ENCODE measurements at regions not wholly inside any gene's neighbourhood (a gene's known extent, or its start where the extent isn't known, plus 50 kb on each side); places are given as distances from the start of the nearest gene placed in this dataset.

DNA sequence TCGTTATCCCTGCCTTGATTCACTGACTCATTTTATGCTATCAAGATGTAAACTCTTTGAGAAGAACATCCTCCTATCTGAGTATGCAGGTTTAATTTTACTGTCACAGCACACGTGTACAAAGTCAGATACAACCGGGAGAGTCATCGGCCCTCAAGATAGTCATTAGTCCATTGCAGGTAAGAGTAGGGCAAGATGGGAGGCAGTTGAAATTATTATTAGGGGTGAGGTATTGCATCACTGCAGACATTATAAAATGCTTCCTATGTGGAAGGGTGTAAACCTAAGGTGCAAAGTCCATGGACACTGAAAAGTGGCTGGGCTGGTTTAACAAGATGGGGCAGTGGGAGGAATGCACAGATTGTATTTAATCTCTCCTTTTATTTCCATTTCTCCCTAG, 113.7 kb downstream of the ARL4A start:
- Histone ChIP-seq H3K27me3 (ENCODE audit: insufficient read depth, poor library complexity, severe bottlenecking) (no peaks in the 10 kb centered on the region), H3K27ac (replicated peaks) (no peak overlapping the region), H3K4me3 (replicated peaks; ENCODE audit: insufficient read depth, low read length) (no peak overlapping the region)
- TF ChIP-seq REST (IDR thresholded peaks at IDR 0.05; ENCODE audit: insufficient replicate concordance, low read depth), result no peak
- no peak for DNase-seq (ENCODE audit: low read depth in 1 of 2, low spot score in 1 of 2)

DNA sequence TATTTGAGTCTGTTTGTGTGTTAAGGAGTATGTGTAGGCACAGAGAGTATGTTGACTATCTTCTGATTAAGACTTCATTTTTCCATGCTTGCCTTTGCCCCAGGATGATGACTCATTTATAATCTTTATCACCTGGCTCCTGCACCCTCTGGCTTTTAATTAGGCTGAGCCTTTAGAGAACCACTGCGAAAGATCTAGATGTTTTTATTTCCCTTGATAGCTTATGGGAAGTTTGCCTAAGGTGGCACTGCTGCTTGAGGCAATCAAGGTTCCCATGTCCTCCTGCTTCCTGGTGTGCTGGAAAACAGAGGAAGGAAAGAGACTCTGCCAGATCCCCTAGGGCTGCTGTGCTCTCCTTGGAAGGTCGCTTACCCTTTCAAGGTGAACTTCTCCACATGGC, 114.6 kb downstream of the ARL4A start:
- no peak overlapping the region for H3K27ac ChIP-seq (replicated peaks)
- H3K27me3 ChIP-seq (ENCODE audit: insufficient read depth, poor library complexity, severe bottlenecking), result no peaks in the 10 kb centered on the region
- DNase-seq (ENCODE audit: low read depth in 1 of 2, low spot score in 1 of 2), result no peak
- no peak overlapping the region for H3K4me3 ChIP-seq (replicated peaks; ENCODE audit: insufficient read depth, low read length)
- no peak for TF ChIP-seq REST (IDR thresholded peaks at IDR 0.05; ENCODE audit: insufficient replicate concordance, low read depth)
- no peak for TF ChIP-seq POLR2AphosphoS5 (IDR thresholded peaks at IDR 0.05; ENCODE audit: low read depth)
- TF ChIP-seq, protein P1, sequence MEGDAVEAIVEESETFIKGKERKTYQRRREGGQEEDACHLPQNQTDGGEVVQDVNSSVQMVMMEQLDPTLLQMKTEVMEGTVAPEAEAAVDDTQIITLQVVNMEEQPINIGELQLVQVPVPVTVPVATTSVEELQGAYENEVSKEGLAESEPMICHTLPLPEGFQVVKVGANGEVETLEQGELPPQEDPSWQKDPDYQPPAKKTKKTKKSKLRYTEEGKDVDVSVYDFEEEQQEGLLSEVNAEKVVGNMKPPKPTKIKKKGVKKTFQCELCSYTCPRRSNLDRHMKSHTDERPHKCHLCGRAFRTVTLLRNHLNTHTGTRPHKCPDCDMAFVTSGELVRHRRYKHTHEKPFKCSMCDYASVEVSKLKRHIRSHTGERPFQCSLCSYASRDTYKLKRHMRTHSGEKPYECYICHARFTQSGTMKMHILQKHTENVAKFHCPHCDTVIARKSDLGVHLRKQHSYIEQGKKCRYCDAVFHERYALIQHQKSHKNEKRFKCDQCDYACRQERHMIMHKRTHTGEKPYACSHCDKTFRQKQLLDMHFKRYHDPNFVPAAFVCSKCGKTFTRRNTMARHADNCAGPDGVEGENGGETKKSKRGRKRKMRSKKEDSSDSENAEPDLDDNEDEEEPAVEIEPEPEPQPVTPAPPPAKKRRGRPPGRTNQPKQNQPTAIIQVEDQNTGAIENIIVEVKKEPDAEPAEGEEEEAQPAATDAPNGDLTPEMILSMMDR (IDR thresholded peaks at IDR 0.05; ENCODE audit: insufficient read depth, low read length), result no peak
- TF ChIP-seq GABPA (IDR thresholded peaks at IDR 0.05; ENCODE audit: low read depth), result no peak
- TF ChIP-seq SPI1 (IDR thresholded peaks at IDR 0.05; ENCODE audit: borderline replicate concordance, low read depth), result no peak

DNA sequence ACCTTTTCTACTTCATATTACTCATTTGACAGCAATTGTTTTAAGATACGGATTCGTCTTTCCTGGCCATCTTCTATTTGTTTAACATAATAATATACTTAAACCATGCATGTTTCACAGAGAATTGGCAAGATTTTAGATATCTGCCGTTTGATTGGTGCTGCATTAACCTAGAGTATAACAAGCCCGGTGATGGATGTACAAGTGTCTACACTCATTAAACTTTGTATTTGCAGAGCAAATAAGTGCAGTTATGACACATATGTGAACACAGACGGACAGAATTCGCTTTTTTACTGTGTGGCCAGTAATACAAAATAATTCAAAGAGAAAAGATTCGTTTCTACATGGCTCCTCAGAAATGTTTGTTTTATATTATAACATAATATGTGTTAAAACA, 116.1 kb downstream of the ARL4A start:
- Histone ChIP-seq H3K4me3 (replicated peaks; ENCODE audit: insufficient read depth, low read length) (no peak overlapping the region), H3K27ac (replicated peaks) (no peak overlapping the region), H3K27me3 (ENCODE audit: insufficient read depth, poor library complexity, severe bottlenecking) (no peaks in the 10 kb centered on the region)
- DNase-seq (ENCODE audit: low read depth in 1 of 2, low spot score in 1 of 2), result no peak
- TF ChIP-seq REST (IDR thresholded peaks at IDR 0.05; ENCODE audit: insufficient replicate concordance, low read depth), result no peak
- no peak for TF ChIP-seq SPI1 (IDR thresholded peaks at IDR 0.05; ENCODE audit: borderline replicate concordance, low read depth)
- TF ChIP-seq POLR2AphosphoS5 (IDR thresholded peaks at IDR 0.05; ENCODE audit: low read depth), result no peak
- TF ChIP-seq, protein P1 (IDR thresholded peaks at IDR 0.05; ENCODE audit: insufficient read depth, low read length), result no peak
- TF ChIP-seq GABPA (IDR thresholded peaks at IDR 0.05; ENCODE audit: low read depth), result no peak

DNA sequence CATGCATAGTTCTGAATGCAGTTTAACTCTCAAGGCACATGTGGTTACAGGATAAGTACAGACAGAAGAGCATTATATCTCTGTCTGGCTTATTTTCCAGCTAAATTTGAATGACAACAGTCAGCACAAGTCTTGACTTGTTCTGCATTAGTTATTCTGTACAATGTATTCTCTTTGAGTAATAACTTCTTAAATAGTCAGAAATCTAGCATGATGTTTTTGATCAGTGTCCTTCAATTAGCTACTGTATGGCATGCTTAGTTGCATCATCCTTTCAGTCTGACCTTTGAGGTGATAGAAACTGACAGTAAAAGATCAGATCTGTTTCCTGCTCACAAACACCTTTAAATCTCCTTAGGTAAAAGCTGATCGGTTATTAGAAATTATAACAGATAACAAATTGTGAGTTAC, 118.1 kb downstream of the ARL4A start:
- DNase-seq (ENCODE audit: low read depth in 1 of 2, low spot score in 1 of 2), result no peak

More for the DNA sequence above, 118.1 kb downstream of the ARL4A start:
- peak overlapping the region; percentile 73 for H3K27ac ChIP-seq (replicated peaks)
- TF ChIP-seq POLR2AphosphoS5 (IDR thresholded peaks at IDR 0.05; ENCODE audit: low read depth) (no peak), GABPA (IDR thresholded peaks at IDR 0.05; ENCODE audit: low read depth) (no peak), SPI1 (IDR thresholded peaks at IDR 0.05; ENCODE audit: borderline replicate concordance, low read depth) (no peak), REST (IDR thresholded peaks at IDR 0.05; ENCODE audit: insufficient replicate concordance, low read depth) (no peak)
- TF ChIP-seq, protein P1 (IDR thresholded peaks at IDR 0.05; ENCODE audit: insufficient read depth, low read length), result no peak
- no peaks in the 10 kb centered on the region for H3K27me3 ChIP-seq (ENCODE audit: insufficient read depth, poor library complexity, severe bottlenecking)
- no peak overlapping the region for H3K4me3 ChIP-seq (replicated peaks; ENCODE audit: insufficient read depth, low read length)
